BLaER1 treated with 17β-estradiol and CSF1 and Interleukin-3, amounts not matched to agents 10 nM and 100 nM (cell line): ENCODE measurements at regions not wholly inside any gene's neighbourhood (a gene's known extent, or its start where the extent isn't known, plus 50 kb on each side); places are given as distances from the start of the nearest gene placed in this dataset.
A peak's percentile ranks its signal among the peaks of the same experiment; 100 is the strongest.

Source experiments
- H3K27ac ChIP-seq, 11 experiments: shearing (Covaris generic); formaldehyde crosslinking; 2 replicates each; pipeline ENCODE4 v1.8.1; 2022
- H3K27me3 ChIP-seq, 11 experiments: shearing (Covaris generic); formaldehyde crosslinking; 2 replicates each; pipeline ENCODE4 v1.8.1; 2022
- H3K36me3 ChIP-seq, 11 experiments: shearing (Covaris generic); formaldehyde crosslinking; 2 replicates each; pipeline ENCODE4 v1.8.1; 2022
- H3K4me1 ChIP-seq, 10 experiments: shearing (Covaris generic); formaldehyde crosslinking; 2 replicates each; pipeline ENCODE4 v1.8.1; 2022
- H3K4me2 ChIP-seq, 11 experiments: shearing (Covaris generic); formaldehyde crosslinking; 2 replicates each; pipeline ENCODE4 v1.8.1; 2022
- H3K4me3 ChIP-seq, 10 experiments: shearing (Covaris generic); formaldehyde crosslinking; 2 replicates each; pipeline ENCODE4 v1.8.1; 2022
- H3K9ac ChIP-seq, 11 experiments: shearing (Covaris generic); formaldehyde crosslinking; 2 replicates each; pipeline ENCODE4 v1.8.1; 2022
- H3K9me3 ChIP-seq, 11 experiments: shearing (Covaris generic); formaldehyde crosslinking; replicated peaks in 1 of 11; 2 replicates each; pipeline ENCODE4 v1.8.1; 2022
- H4K20me1 ChIP-seq, 11 experiments: shearing (Covaris generic); formaldehyde crosslinking; 2 replicates each; pipeline ENCODE4 v1.8.1; 2022
- Cebpa-rat ChIP-seq, 11 experiments: shearing (Covaris generic); IDR thresholded peaks; 2 replicates each; pipeline ENCODE4 v1.8.1; 2022

DNA sequence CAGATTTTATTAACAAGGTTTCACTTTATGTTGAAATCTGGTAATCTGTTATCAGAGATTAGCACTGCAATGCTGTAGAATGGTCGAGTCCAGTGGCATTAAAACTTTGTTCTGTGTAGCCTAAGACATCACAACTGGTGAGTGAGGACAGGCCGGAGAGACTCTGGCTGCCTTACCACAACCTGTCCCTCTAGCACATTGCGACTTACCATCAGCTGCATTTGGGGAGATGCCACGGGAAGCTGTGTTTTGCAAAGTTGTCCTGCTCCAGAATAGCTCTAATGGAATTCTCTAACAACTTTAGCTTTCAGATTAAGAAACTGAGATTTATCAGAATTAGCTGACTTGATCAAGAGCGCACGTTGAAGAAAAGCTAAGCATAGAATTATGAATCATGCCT lies 493.3 kb downstream of the MAFB start:
- H3K27ac ChIP-seq = no peak overlapping the region
- no peaks in the 10 kb centered on the region for H3K9me3 ChIP-seq
- H4K20me1 ChIP-seq = no peaks in the 10 kb centered on the region
- no peak overlapping the region for H3K4me3 ChIP-seq
- H3K9ac ChIP-seq = no peak overlapping the region
- TF ChIP-seq Cebpa-rat (IDR thresholded peaks at IDR 0.05) = no peak
- no peaks in the 10 kb centered on the region for H3K36me3 ChIP-seq
- H3K4me2 ChIP-seq = peak overlapping the region in 1 of 11 experiments; percentile 84; a peak in 2 of 22 replicates
- H3K4me1 ChIP-seq = peaks cover 0 to 72% (median 3%) of the 10 kb centered on the region in 10 experiments; a peak in 9 of 20 replicates
- no peaks in the 10 kb centered on the region for H3K27me3 ChIP-seq

DNA sequence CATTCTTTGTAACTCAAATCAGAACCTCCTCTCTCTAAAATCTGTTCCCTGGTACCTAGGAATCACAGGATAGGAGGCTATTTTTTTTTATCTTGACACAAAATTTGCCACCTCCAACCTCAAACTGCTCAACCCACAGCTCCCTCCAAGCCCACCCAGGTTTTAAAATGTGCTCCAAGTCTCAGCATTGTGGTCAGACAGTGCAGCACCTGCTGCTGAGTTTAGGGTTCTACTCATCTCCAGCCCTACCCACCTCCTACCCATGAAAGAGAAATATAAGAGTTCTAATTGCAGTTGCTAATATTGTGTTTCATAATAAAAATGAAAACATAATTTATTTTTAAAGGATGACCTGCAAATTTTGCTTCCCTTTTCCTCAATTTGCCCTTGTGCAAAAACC lies 496.5 kb downstream of the MAFB start:
- Histone ChIP-seq H3K4me1 (peaks cover 0 to 63% (median 3%) of the 10 kb centered on the region in 10 experiments; a peak in 9 of 20 replicates), H3K36me3 (no peaks in the 10 kb centered on the region), H4K20me1 (no peaks in the 10 kb centered on the region), H3K4me2 (peak overlapping the region in 5 of 11 experiments; percentile 31 to 81 (median 73); a peak in 10 of 22 replicates), H3K9ac (peak overlapping the region in 2 of 11 experiments; percentile 30 to 41; a peak in 4 of 22 replicates), H3K27ac (peak overlapping the region in 5 of 11 experiments; percentile 30 to 65 (median 55); a peak in 8 of 22 replicates), H3K4me3 (no peak overlapping the region), H3K9me3 (no peaks in the 10 kb centered on the region), H3K27me3 (no peaks in the 10 kb centered on the region)
- TF ChIP-seq Cebpa-rat (IDR thresholded peaks at IDR 0.05) = no peak

- peak overlapping the region in 2 of 11 experiments; percentile 30 to 41; a peak in 4 of 22 replicates for H3K9ac ChIP-seq
- peak overlapping the region in 5 of 11 experiments; percentile 31 to 81 (median 73); a peak in 10 of 22 replicates for H3K4me2 ChIP-seq
- no peak overlapping the region for H3K4me3 ChIP-seq
- H3K4me1 ChIP-seq = peaks cover 0 to 59% (median 3%) of the 10 kb centered on the region in 10 experiments; a peak in 9 of 20 replicates
- H4K20me1 ChIP-seq = no peaks in the 10 kb centered on the region
- no peak for TF ChIP-seq Cebpa-rat (IDR thresholded peaks at IDR 0.05)
- H3K9me3 ChIP-seq = no peaks in the 10 kb centered on the region
- peak overlapping the region in 5 of 11 experiments; percentile 30 to 65 (median 55); a peak in 8 of 22 replicates for H3K27ac ChIP-seq
- no peaks in the 10 kb centered on the region for H3K36me3 ChIP-seq
- no peaks in the 10 kb centered on the region for H3K27me3 ChIP-seq
These were observed 497.0 kb downstream of the MAFB start for GRCh38 chr20:40192081-40192480.

DNA sequence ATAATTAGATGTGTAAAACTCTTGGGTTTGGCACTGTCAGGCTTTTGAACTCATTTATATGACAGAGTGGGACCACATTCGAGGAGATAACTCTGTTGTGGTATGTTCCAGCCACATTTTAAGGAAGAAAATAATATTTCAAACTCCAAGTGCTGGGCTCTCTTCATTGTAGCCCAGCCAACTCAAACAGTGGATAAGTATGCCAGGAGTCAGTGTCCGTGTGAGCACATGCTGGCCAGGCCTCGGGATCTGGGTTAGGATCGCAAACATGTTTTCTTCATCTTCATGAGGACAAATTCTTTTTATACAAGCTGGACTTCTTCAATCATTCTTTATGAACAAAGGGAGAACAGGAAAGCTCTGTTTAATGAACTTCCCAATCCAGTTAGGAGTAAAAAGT lies 497.5 kb downstream of the MAFB start:
- H4K20me1 ChIP-seq = no peaks in the 10 kb centered on the region
- peaks cover 0 to 54% (median 3%) of the 10 kb centered on the region in 10 experiments; a peak in 9 of 20 replicates for H3K4me1 ChIP-seq
- no peak for TF ChIP-seq Cebpa-rat (IDR thresholded peaks at IDR 0.05)
- H3K4me3 ChIP-seq = no peak overlapping the region
- no peaks in the 10 kb centered on the region for H3K36me3 ChIP-seq
- peak overlapping the region in 4 of 11 experiments; percentile 52 to 81 (median 73); a peak in 8 of 22 replicates for H3K4me2 ChIP-seq
- H3K9me3 ChIP-seq = no peaks in the 10 kb centered on the region
- H3K27me3 ChIP-seq = no peaks in the 10 kb centered on the region
- peak overlapping the region in 4 of 11 experiments; percentile 49 to 65 (median 56); a peak in 6 of 22 replicates for H3K27ac ChIP-seq
- H3K9ac ChIP-seq = no peak overlapping the region

GRCh38 chr20:40189621-40190020 lies 499.4 kb downstream of the MAFB start:
- no peak overlapping the region for H3K4me2 ChIP-seq
- H3K4me3 ChIP-seq = no peak overlapping the region
- no peak overlapping the region for H3K27ac ChIP-seq
- no peak overlapping the region for H3K9ac ChIP-seq
- TF ChIP-seq Cebpa-rat (IDR thresholded peaks at IDR 0.05) = no peak
- no peaks in the 10 kb centered on the region for H3K9me3 ChIP-seq
- peaks cover 0 to 39% (median 3%) of the 10 kb centered on the region in 10 experiments; a peak in 9 of 20 replicates for H3K4me1 ChIP-seq
- H4K20me1 ChIP-seq = no peaks in the 10 kb centered on the region
- no peaks in the 10 kb centered on the region for H3K27me3 ChIP-seq
- H3K36me3 ChIP-seq = no peaks in the 10 kb centered on the region

GRCh38 chr20:40188319-40188718 lies 500.7 kb downstream of the MAFB start:
- Histone ChIP-seq H3K4me2 (no peak overlapping the region), H3K36me3 (no peaks in the 10 kb centered on the region), H3K9ac (no peak overlapping the region), H3K4me1 (peaks cover 0 to 29% (median 3%) of the 10 kb centered on the region in 10 experiments; a peak in 9 of 20 replicates), H4K20me1 (no peaks in the 10 kb centered on the region), H3K27ac (no peak overlapping the region), H3K9me3 (no peaks in the 10 kb centered on the region), H3K27me3 (no peaks in the 10 kb centered on the region), H3K4me3 (no peak overlapping the region)
- no peak for TF ChIP-seq Cebpa-rat (IDR thresholded peaks at IDR 0.05)

- H3K9me3 ChIP-seq = no peaks in the 10 kb centered on the region
- no peaks in the 10 kb centered on the region for H4K20me1 ChIP-seq
- TF ChIP-seq Cebpa-rat (IDR thresholded peaks at IDR 0.05) = no peak
- no peak overlapping the region for H3K4me2 ChIP-seq
- no peaks in the 10 kb centered on the region for H3K36me3 ChIP-seq
- no peak overlapping the region for H3K27ac ChIP-seq
- H3K9ac ChIP-seq = no peak overlapping the region
- H3K4me3 ChIP-seq = no peak overlapping the region
- H3K4me1 ChIP-seq = peaks cover 0 to 14% (median 0%) of the 10 kb centered on the region in 10 experiments; a peak in 8 of 20 replicates
- H3K27me3 ChIP-seq = no peaks in the 10 kb centered on the region
These were observed 502.2 kb downstream of the MAFB start for GRCh38 chr20:40186826-40187225.

- H3K9me3 ChIP-seq = no peaks in the 10 kb centered on the region
- H3K4me2 ChIP-seq = no peak overlapping the region
- no peak overlapping the region for H3K27ac ChIP-seq
- no peak overlapping the region for H3K9ac ChIP-seq
- no peaks in the 10 kb centered on the region for H3K27me3 ChIP-seq
- no peaks in the 10 kb centered on the region for H3K36me3 ChIP-seq
- no peak for TF ChIP-seq Cebpa-rat (IDR thresholded peaks at IDR 0.05)
- H4K20me1 ChIP-seq = no peaks in the 10 kb centered on the region
- H3K4me3 ChIP-seq = no peak overlapping the region
- H3K4me1 ChIP-seq = no peaks in the 10 kb centered on the region
These were observed 507.4 kb downstream of the MAFB start for GRCh38 chr20:40181676-40182075.

DNA sequence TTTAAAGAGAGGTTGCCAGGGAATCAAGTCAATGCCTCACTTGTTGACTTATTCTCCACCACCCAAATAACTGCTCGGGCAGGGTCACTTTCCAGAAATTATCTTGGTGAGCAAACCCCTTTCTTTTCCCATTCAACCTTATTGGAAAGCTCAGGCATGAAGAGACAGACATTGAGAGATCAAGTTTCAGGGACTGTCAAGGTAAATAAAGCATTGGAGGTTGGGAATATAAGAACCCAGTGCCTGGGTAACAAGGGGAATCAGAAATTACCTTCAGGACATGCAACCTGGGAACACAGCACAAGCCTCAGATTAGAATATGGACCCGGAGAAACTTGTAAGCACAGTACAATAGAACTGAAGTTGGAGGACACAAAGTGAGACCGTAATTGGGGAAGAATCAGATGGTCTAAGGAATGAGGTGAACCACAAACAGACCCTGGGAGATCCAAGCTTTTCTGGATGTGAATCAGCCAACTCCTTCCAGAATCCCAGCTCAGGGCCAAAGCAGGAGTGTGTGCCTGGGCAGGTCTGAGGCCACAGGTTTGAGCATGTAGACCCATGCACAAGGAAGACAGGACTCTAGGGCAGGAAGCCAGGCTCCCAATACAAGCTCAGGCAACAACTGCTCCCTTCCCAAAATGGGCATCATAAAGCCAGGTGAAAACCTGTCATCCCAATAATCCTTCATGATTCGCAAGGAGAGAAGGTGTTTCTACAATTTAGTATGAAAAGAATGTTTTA lies 512.8 kb downstream of the MAFB start:
- no peaks in the 10 kb centered on the region for H3K9me3 ChIP-seq

More for the DNA sequence above, 512.8 kb downstream of the MAFB start:
- Histone ChIP-seq H4K20me1 (no peaks in the 10 kb centered on the region), H3K4me1 (peaks cover 0 to 15% (median 2%) of the 10 kb centered on the region in 10 experiments; a peak in 8 of 20 replicates), H3K9ac (no peak overlapping the region), H3K27ac (no peak overlapping the region), H3K4me3 (no peak overlapping the region), H3K36me3 (no peaks in the 10 kb centered on the region), H3K4me2 (no peak overlapping the region), H3K27me3 (no peaks in the 10 kb centered on the region)
- no peak for TF ChIP-seq Cebpa-rat (IDR thresholded peaks at IDR 0.05)
